ENCODE measurements at regions not wholly inside any gene's neighbourhood (a gene's known extent, or its start where the extent isn't known, plus 50 kb on each side); places are given as distances from the start of the nearest gene placed in this dataset.

DNA sequence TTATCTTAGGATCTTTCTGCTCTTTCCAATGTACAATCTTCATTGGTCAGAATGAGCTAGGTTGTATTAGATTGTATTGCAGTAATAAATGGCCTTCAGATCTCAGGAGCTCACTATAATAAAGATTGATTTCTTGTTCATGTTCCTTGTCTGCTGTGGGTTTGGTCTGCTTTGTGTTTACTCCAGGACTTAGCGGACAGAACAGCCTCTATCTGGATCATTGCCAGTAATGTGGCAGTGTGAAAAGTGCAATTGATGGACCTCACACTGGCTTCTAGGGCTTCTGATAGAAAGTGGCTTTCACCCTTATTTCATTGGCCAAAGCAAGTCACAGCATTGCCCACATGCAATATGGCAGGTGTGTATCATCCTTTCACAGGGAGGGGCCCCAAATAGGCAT lies 81.2 kb downstream of the BTG1 start:
- ChIA-PET CTCF (interaction anchor here (0.6 kb wide), 1 partner anchor 55 kb away, joined by 3 read pairs; no protein-coding TSS in a partner anchor), POLR2A (interaction anchor here (0.6 to 1.1 kb wide), 3 partner anchors 10 to 734 kb away, joined by 3 to 4 read pairs (median 4); no protein-coding TSS in a partner anchor)
- Mint-ChIP-seq H3K27me3 (no peaks in the 10 kb centered on the region), H3K36me3 (ENCODE audit: low read depth) (peaks cover 20% of the 10 kb centered on the region), H3K4me1 (ENCODE audit: low read depth) (peaks cover 62% of the 10 kb centered on the region), H3K27ac (peak overlapping the region; percentile 69), H3K9me3 (peaks cover 7% of the 10 kb centered on the region), H3K4me3 (no peak overlapping the region)
- no peak for ATAC-seq
- DNase-seq, result no peak
- intact Hi-C loops (cut with micrococcal nuclease), result no loop called here
- TF ChIP-seq, protein P1, sequence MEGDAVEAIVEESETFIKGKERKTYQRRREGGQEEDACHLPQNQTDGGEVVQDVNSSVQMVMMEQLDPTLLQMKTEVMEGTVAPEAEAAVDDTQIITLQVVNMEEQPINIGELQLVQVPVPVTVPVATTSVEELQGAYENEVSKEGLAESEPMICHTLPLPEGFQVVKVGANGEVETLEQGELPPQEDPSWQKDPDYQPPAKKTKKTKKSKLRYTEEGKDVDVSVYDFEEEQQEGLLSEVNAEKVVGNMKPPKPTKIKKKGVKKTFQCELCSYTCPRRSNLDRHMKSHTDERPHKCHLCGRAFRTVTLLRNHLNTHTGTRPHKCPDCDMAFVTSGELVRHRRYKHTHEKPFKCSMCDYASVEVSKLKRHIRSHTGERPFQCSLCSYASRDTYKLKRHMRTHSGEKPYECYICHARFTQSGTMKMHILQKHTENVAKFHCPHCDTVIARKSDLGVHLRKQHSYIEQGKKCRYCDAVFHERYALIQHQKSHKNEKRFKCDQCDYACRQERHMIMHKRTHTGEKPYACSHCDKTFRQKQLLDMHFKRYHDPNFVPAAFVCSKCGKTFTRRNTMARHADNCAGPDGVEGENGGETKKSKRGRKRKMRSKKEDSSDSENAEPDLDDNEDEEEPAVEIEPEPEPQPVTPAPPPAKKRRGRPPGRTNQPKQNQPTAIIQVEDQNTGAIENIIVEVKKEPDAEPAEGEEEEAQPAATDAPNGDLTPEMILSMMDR (IDR thresholded peaks at IDR 0.05), result no peak

DNA sequence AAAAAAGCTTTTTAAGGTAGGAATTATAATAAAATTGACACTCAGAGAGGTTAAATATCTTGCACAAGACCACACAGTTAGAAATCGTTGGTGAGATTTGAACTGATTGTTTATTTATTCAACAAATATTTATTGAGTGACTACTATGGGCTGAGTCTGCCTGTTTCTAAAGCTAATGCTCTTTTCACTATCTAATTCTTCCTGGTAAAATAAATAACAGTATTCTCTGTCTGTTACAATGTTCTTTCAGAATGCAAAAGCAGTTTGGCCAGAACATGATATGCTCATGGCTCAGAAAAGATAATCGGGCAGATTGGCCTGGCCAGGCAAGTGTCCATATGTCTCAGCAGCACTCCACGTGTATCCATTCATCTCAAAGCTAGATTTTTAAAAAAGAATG lies 82.0 kb downstream of the BTG1 start:
- intact Hi-C loops (cut with micrococcal nuclease), result no loop called here
- DNase-seq (no peak), ATAC-seq (no peak)
- H3K27ac Mint-ChIP-seq, result peak overlapping the region; percentile 69
- ChIA-PET POLR2A (interaction anchor here (0.6 to 1.3 kb wide), 4 partner anchors 9 to 80 kb away, joined by 3 to 4 read pairs (median 3); no protein-coding TSS in a partner anchor), CTCF (interaction anchor here (0.6 to 0.8 kb wide), 2 partner anchors 54 to 252 kb away, joined by 3 read pairs; no protein-coding TSS in a partner anchor)
- TF ChIP-seq, protein P1 (IDR thresholded peaks at IDR 0.05), result no peak
- H3K4me3 Mint-ChIP-seq, result no peak overlapping the region
- peaks cover 68% of the 10 kb centered on the region for H3K4me1 Mint-ChIP-seq (ENCODE audit: low read depth)
- no peaks in the 10 kb centered on the region for H3K27me3 Mint-ChIP-seq
- H3K9me3 Mint-ChIP-seq, result peaks cover 7% of the 10 kb centered on the region
- peaks cover 25% of the 10 kb centered on the region for H3K36me3 Mint-ChIP-seq (ENCODE audit: low read depth)

DNA sequence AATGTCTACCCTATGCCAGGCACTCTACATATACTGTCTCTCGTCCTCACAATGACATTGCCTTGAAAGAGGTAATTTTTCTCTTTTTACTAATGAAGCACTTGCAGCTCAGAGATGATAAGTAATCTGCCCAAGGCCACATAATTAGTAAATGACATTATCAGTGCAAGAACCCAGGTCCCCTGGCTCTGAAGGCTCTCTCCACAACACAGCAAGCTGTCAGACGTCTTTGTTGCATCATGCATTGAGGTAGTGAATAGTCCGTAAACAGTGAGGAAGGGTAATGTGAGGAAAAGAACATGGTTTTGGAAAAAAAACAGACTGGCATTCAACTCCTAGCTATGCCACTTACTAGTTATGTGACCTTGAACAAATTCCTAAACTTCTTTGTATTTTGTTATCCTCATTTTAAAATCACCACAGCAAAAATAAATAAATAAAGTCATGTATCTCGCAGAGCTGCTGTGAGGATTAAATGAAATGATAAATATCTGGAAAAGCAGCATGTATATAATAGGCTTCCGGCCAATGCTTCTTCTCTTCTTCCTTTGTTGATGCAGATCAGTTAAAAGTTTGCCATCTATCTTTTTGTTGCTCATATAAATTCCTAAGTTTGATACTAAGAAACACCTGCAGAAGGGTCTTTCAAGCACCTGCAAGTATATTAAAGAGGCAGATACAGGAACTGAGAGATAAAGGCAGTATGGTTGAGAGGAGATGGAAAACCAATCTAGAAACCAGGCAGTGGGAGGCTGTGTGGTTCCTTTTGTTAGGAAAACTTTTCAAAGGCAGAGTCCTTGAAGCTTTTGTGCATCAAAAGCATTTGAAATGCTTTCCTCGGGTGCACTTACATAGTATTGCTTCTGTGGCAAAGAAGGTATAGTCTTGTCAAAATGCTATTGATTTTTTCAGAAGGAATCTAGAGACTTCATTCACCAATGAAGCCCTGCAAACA lies 82.8 kb downstream of the BTG1 start:
- no peak for DNase-seq
- intact Hi-C loops (cut with micrococcal nuclease), result no loop called here
- H3K9me3 Mint-ChIP-seq, result peaks cover 8% of the 10 kb centered on the region
- H3K4me1 Mint-ChIP-seq (ENCODE audit: low read depth), result peaks cover 73% of the 10 kb centered on the region
- TF ChIP-seq, protein P1 (IDR thresholded peaks at IDR 0.05), result no peak
- no peak overlapping the region for H3K4me3 Mint-ChIP-seq
- no peak overlapping the region for H3K27ac Mint-ChIP-seq
- ATAC-seq, result no peak
- no peaks in the 10 kb centered on the region for H3K27me3 Mint-ChIP-seq
- CTCF ChIA-PET, result interaction anchor here (0.8 to 1.1 kb wide), 2 partner anchors 20 to 251 kb away, joined by 3 to 4 read pairs; no protein-coding TSS in a partner anchor
- POLR2A ChIA-PET, result interaction anchor here (1.0 to 1.3 kb wide), 3 partner anchors 11 to 81 kb away, joined by 3 read pairs; no protein-coding TSS in a partner anchor
- H3K36me3 Mint-ChIP-seq (ENCODE audit: low read depth), result peaks cover 33% of the 10 kb centered on the region

DNA sequence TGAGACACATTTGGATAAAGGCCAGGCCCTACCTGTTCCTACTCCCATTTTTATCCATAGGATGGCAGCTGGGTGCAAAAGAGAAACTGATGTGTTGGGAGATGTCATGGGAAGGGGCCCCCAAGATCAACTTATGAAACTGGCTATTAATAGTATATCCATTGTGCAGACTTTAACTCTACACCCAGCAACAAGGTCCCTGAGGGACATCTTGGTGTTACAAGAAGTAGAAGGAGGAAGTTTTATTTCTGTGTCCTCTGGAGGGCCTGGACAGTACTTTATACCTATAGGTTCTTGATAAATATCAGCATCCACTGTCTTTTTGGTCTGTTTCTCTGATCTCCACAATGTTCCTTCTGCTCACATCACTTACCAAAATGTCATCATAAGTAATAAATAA lies 84.6 kb downstream of the BTG1 start:
- ATAC-seq (no peak), DNase-seq (no peak)
- Mint-ChIP-seq H3K4me3 (peak overlapping the region; percentile 5), H3K9me3 (peaks cover 17% of the 10 kb centered on the region), H3K27ac (no peak overlapping the region), H3K27me3 (no peaks in the 10 kb centered on the region), H3K36me3 (ENCODE audit: low read depth) (peaks cover 44% of the 10 kb centered on the region), H3K4me1 (ENCODE audit: low read depth) (peaks cover 84% of the 10 kb centered on the region)
- intact Hi-C loops (cut with micrococcal nuclease), result no loop called here
- ChIA-PET CTCF (no interaction called here), POLR2A (interaction anchor here (0.9 kb wide), 1 partner anchor 83 kb away, joined by 3 read pairs; no protein-coding TSS in a partner anchor)
- TF ChIP-seq, protein P1 (IDR thresholded peaks at IDR 0.05), result no peak

Data from activated CD8-positive, alpha-beta T cell treated with anti-CD3 and anti-CD28 coated beads for 36 hours (primary cell).